ENCODE measurements at regions not wholly inside any gene's neighbourhood (a gene's known extent, or its start where the extent isn't known, plus 50 kb on each side); places are given as distances from the start of the nearest gene placed in this dataset.

DNA sequence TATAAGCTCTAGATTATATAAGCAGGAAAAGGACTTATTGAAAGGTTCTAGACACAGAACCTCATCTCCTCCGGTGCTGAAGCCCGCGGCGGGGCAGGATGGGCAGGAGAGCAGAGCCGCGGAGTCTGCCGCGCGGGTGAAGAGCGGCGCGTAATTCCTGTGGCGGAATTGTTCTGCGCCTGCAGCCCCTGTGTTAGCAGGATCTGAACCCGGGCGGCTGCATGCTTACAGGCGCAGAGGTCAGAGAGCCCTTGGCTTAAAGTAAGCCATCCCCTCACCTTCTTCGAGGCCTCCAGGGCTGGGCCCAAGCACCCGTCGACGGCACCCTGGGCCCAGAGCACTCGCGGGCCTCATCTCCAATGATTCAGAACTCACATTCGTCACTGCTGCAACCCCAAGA is 89.3 kb downstream of the FASLG start:
- FAIRE-seq (no peak), DNase-seq (ENCODE audit: insufficient read length, low spot score) (no peak)
- no peak for TF ChIP-seq POLR2AphosphoS5 (IDR thresholded peaks at IDR 0.05; ENCODE audit: low read depth, low read length)
- no peak for TF ChIP-seq POLR2A (IDR thresholded peaks at IDR 0.05; ENCODE audit: low read depth, low read length)
- TF ChIP-seq PAX5 (IDR thresholded peaks at IDR 0.05; ENCODE audit: insufficient read depth, low read length, severe bottlenecking) = no peak
- no peak for TF ChIP-seq TAF1 (IDR thresholded peaks at IDR 0.05; ENCODE audit: low read depth, low read length)
- no peak for TF ChIP-seq POU2F2 (IDR thresholded peaks at IDR 0.05; ENCODE audit: low read depth, low read length)
- no peak for TF ChIP-seq SPI1 (IDR thresholded peaks at IDR 0.05; ENCODE audit: low read depth, low read length)

DNA sequence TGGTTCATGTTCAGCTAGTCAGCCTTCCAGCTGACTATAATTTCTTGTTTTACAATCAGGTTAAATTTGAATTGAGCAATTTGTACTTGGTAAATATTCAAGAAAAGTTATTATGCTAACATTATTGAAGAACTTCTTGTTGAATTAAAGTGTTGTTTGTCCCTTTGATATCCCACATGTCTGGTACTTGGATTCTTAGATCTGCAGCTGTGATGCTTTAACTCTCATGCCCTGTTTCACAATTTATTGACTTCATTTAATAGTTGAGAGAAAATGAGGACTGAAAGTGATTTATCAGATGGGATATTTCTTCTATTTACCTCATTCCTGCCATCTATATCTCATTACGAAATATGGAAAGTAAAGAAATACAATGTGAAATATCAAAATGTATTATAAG is 92.8 kb downstream of the FASLG start:
- no peak for FAIRE-seq
- TF ChIP-seq POU2F2 (IDR thresholded peaks at IDR 0.05; ENCODE audit: low read depth, low read length) (no peak), TAF1 (IDR thresholded peaks at IDR 0.05; ENCODE audit: low read depth, low read length) (no peak), POLR2A (IDR thresholded peaks at IDR 0.05; ENCODE audit: low read depth, low read length) (no peak), PAX5 (IDR thresholded peaks at IDR 0.05; ENCODE audit: insufficient read depth, low read length, severe bottlenecking) (no peak), SPI1 (IDR thresholded peaks at IDR 0.05; ENCODE audit: low read depth, low read length) (no peak), POLR2AphosphoS5 (IDR thresholded peaks at IDR 0.05; ENCODE audit: low read depth, low read length) (no peak)
- DNase-seq (ENCODE audit: insufficient read length, low spot score) = no peak

DNA sequence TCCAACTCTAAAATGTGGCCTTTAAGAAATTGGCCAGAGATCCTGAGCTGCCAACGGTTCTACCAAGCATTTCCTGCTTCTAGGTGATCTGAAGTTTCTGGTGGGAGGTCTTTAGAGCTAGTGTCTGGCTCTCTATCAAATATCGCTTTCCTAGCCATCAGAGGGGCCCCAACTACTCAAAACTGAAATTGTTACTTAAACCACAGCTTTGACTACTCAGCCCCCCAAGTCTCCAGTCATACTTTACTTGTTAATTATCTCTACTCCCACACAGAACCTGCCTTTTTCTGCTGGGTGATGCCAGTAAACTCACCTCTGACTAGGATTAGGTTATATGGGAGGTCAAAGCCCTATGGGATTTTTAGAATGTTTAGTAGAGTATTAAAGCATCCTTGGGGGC is 95.1 kb downstream of the FASLG start:
- DNase-seq (ENCODE audit: insufficient read length, low spot score) (no peak), FAIRE-seq (no peak)
- no peak for TF ChIP-seq PAX5 (IDR thresholded peaks at IDR 0.05; ENCODE audit: insufficient read depth, low read length, severe bottlenecking)
- no peak for TF ChIP-seq POU2F2 (IDR thresholded peaks at IDR 0.05; ENCODE audit: low read depth, low read length)
- TF ChIP-seq TAF1 (IDR thresholded peaks at IDR 0.05; ENCODE audit: low read depth, low read length) = no peak
- TF ChIP-seq SPI1 (IDR thresholded peaks at IDR 0.05; ENCODE audit: low read depth, low read length) = no peak
- no peak for TF ChIP-seq POLR2AphosphoS5 (IDR thresholded peaks at IDR 0.05; ENCODE audit: low read depth, low read length)
- TF ChIP-seq POLR2A (IDR thresholded peaks at IDR 0.05; ENCODE audit: low read depth, low read length) = no peak

DNA sequence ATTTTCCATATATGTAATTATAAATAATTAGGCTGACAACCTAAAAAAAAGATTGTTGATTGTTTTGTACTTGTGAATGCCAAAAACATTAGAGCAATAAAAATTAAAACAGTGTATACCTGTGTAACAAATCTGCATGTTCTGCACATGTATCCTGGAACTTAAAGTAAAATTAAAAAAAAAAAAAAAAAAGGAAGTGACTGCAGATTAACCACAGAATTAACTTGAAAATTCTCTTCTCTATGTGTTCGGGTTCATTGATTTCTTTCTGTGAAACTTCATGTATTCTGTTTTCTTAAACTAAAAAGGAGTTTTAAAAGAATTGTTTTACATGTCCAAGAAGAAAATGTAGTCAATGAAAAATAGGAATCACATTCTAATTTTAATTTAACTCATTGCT is 95.7 kb downstream of the FASLG start:
- TF ChIP-seq POLR2A (IDR thresholded peaks at IDR 0.05; ENCODE audit: low read depth, low read length) (no peak), POLR2AphosphoS5 (IDR thresholded peaks at IDR 0.05; ENCODE audit: low read depth, low read length) (no peak), POU2F2 (IDR thresholded peaks at IDR 0.05; ENCODE audit: low read depth, low read length) (no peak), SPI1 (IDR thresholded peaks at IDR 0.05; ENCODE audit: low read depth, low read length) (peak; percentile 13; the same call in 1 of the 2 replicates)
- no peak for FAIRE-seq
- no peak for DNase-seq (ENCODE audit: insufficient read length, low spot score)

DNA sequence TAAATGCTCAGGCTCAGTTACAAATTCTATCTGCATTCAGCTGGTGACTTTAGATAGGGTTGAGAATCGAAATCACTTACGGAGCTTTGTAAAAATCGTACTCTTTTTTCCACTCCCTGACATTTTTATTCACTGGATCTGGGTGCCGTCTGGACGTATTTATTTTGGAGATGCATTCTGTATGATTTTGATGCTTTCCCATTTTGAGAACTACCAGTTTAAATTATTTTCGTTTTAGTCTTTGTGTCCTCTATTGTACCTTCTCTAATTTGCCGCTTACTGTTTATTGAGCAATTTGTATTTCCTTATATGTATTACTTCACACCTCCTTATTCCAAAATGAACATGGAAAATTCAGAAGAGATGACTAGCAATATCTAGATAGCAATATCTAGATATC is 96.2 kb downstream of the FASLG start:
- DNase-seq (ENCODE audit: insufficient read length, low spot score) (no peak), FAIRE-seq (no peak)
- no peak for TF ChIP-seq PAX5 (IDR thresholded peaks at IDR 0.05; ENCODE audit: insufficient read depth, low read length, severe bottlenecking)
- TF ChIP-seq POLR2AphosphoS5 (IDR thresholded peaks at IDR 0.05; ENCODE audit: low read depth, low read length) = no peak
- no peak for TF ChIP-seq POLR2A (IDR thresholded peaks at IDR 0.05; ENCODE audit: low read depth, low read length)
- no peak for TF ChIP-seq SPI1 (IDR thresholded peaks at IDR 0.05; ENCODE audit: low read depth, low read length)
- TF ChIP-seq TAF1 (IDR thresholded peaks at IDR 0.05; ENCODE audit: low read depth, low read length) = no peak
- no peak for TF ChIP-seq POU2F2 (IDR thresholded peaks at IDR 0.05; ENCODE audit: low read depth, low read length)

DNA sequence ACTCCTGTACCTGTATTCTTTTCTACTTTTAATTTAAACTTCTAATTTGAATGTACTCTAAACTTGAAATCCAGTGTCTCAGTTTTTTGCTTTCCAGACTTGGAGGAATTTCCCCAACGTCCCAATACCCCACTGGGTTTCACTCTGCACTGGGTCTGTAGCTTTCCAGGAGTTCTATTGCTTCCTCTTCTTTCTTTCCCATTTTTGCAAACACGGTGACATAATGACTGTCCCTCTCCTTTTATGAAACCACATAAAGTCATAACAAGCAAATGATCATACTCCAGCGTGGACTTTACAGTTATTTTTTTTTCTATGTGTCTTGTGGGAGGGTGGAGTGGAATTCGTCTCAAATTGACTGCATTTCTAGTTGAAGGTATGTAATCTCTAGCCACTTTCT is 97.1 kb downstream of the FASLG start:
- FAIRE-seq (no peak), DNase-seq (ENCODE audit: insufficient read length, low spot score) (no peak)
- TF ChIP-seq SPI1 (IDR thresholded peaks at IDR 0.05; ENCODE audit: low read depth, low read length) (no peak), POLR2A (IDR thresholded peaks at IDR 0.05; ENCODE audit: low read depth, low read length) (no peak), POLR2AphosphoS5 (IDR thresholded peaks at IDR 0.05; ENCODE audit: low read depth, low read length) (no peak), POU2F2 (IDR thresholded peaks at IDR 0.05; ENCODE audit: low read depth, low read length) (no peak), PAX5 (IDR thresholded peaks at IDR 0.05; ENCODE audit: insufficient read depth, low read length, severe bottlenecking) (no peak), TAF1 (IDR thresholded peaks at IDR 0.05; ENCODE audit: low read depth, low read length) (no peak)

DNA sequence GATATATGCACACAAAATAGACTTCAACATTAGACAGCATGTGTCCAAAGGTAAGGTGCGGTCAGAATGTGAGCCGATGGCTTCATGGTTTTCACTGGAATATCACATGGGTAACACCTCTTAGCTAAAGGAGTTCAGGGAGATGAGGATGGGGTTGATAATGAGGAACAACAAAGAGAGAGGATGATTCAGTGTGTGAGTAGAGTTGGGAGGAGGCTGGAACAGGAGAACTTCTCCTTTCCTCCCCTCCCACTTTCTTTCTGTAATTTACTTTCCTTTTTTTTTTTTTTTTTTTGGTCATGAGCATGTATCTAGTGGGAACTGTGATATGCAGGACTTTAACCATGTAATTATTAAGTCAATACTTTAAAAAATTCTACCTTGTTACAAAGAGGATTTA is 99.4 kb downstream of the FASLG start:
- no peak for DNase-seq (ENCODE audit: insufficient read length, low spot score)
- no peak for FAIRE-seq
- TF ChIP-seq POLR2A (IDR thresholded peaks at IDR 0.05; ENCODE audit: low read depth, low read length) (no peak), POLR2AphosphoS5 (IDR thresholded peaks at IDR 0.05; ENCODE audit: low read depth, low read length) (no peak), PAX5 (IDR thresholded peaks at IDR 0.05; ENCODE audit: insufficient read depth, low read length, severe bottlenecking) (no peak), POU2F2 (IDR thresholded peaks at IDR 0.05; ENCODE audit: low read depth, low read length) (no peak), SPI1 (IDR thresholded peaks at IDR 0.05; ENCODE audit: low read depth, low read length) (no peak), TAF1 (IDR thresholded peaks at IDR 0.05; ENCODE audit: low read depth, low read length) (no peak)

DNA sequence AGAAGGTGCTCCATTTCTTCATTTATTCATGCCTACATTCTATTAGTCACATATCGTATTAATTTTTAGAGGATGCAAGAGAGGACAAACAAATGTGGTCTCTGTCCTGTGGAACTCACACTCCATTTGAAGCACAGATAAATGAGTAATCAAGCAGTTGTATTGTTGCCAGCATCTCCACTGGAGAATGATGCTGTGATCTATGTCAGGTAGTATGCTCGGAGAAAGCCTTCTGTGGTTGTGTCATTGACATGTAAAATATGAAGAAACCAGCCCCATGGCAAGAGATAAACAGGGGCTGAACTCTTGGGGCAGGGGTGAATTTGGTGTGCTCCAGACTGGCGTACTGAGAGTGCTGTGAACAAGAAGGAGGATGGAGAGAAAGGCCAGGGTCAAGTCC is 101.2 kb downstream of the FASLG start:
- no peak for TF ChIP-seq POLR2A (IDR thresholded peaks at IDR 0.05; ENCODE audit: low read depth, low read length)
- no peak for TF ChIP-seq PAX5 (IDR thresholded peaks at IDR 0.05; ENCODE audit: insufficient read depth, low read length, severe bottlenecking)
- no peak for TF ChIP-seq POLR2AphosphoS5 (IDR thresholded peaks at IDR 0.05; ENCODE audit: low read depth, low read length)
- TF ChIP-seq POU2F2 (IDR thresholded peaks at IDR 0.05; ENCODE audit: low read depth, low read length) = no peak
- no peak for TF ChIP-seq TAF1 (IDR thresholded peaks at IDR 0.05; ENCODE audit: low read depth, low read length)
- TF ChIP-seq SPI1 (IDR thresholded peaks at IDR 0.05; ENCODE audit: low read depth, low read length) = no peak
- FAIRE-seq (no peak), DNase-seq (ENCODE audit: insufficient read length, low spot score) (no peak)

DNA sequence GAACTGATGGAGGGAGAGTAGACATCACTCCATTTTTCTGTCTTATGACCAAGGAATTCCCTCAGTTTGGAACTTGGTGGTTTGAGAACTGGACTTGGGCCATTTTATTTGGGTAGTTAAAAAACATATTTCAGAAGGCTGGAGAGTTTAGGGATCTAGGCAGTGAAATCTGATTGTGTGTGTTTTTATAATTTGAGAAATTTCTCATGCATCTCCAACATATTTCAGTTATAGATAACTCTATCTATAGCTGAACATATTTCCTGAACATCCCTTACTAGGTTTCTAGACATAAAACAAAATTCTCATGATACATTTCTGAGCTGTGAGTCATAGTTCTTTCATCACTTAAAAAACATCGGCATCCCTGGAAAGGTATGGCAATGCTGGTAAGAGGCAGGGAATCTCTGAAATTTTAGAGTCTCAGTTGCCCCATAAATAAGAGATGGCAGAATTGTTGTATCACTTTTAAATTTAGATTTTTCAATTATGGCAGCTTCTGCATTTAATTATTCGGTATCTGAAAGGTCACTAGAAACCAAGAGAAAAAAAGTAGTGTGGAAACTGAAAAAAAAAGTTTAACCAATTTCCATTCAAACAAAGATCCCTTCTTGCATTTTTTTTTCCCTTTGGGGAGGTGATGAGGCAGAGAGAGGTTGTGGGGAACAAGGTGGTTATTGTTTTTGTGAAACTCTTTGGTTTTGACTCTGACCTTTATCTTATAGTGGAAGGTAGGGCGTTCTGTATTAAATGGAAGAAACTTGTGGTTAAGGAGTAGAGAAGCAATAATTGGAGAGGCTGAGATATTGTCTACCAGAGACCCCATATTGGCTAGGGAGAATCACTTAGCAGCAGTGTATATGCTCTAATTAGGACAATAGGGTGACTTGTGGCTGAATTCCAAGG is 102.9 kb downstream of the FASLG start:
- DNase-seq (ENCODE audit: insufficient read length, low spot score) (no peak), FAIRE-seq (no peak)
- TF ChIP-seq POLR2A (IDR thresholded peaks at IDR 0.05; ENCODE audit: low read depth, low read length) (no peak), POLR2AphosphoS5 (IDR thresholded peaks at IDR 0.05; ENCODE audit: low read depth, low read length) (no peak), POU2F2 (IDR thresholded peaks at IDR 0.05; ENCODE audit: low read depth, low read length) (no peak), PAX5 (IDR thresholded peaks at IDR 0.05; ENCODE audit: insufficient read depth, low read length, severe bottlenecking) (no peak), TAF1 (IDR thresholded peaks at IDR 0.05; ENCODE audit: low read depth, low read length) (no peak), SPI1 (IDR thresholded peaks at IDR 0.05; ENCODE audit: low read depth, low read length) (no peak)
